HL-60 (cell line): ENCODE measurements at regions not wholly inside any gene's neighbourhood (a gene's known extent, or its start where the extent isn't known, plus 50 kb on each side); places are given as distances from the start of the nearest gene placed in this dataset.
"Not testable (repeated sequence)": the region's sequence is repeated elsewhere in the genome, so short reads cannot be mapped to it uniquely, and the experiment has no call there.

Source experiments
- DNase-seq, 2 experiments: peaks; one replicate each; pipeline ENCODE4 v3.0.0-alpha.2; 2010 to 2020; ENCODE audit warnings: low read depth in 1 of 2, low spot score in 1 of 2
- H3K27ac ChIP-seq: fragments of 250-450 bp; sonication (Bioruptor Pico); replicated peaks from 2 replicates; pipeline ENCODE4 v1.5.1; 2020; ENCODE audit warnings: mild to moderate bottlenecking, moderate library complexity
- H3K27me3 ChIP-seq: fragments of 250-450 bp; sonication (Bioruptor Pico); 2 replicates; pipeline ENCODE4 v1.5.1; 2021; ENCODE audit warnings: mild to moderate bottlenecking, moderate library complexity; ENCODE audit not compliant: insufficient read depth, poor library complexity, severe bottlenecking
- H3K4me3 ChIP-seq: replicated peaks from 2 replicates; pipeline ENCODE4 v1.5.1; 2011; ENCODE audit warnings: mild to moderate bottlenecking, control low read depth, low read length; ENCODE audit not compliant: insufficient read depth
- CTCF ChIP-seq: IDR thresholded peaks from one replicate; pipeline ENCODE4 v1.5.1; 2011; ENCODE audit warnings: low read length, control low read depth, inconsistent platforms; ENCODE audit not compliant: insufficient read depth
- GABPA ChIP-seq: IDR thresholded peaks from 2 replicates; pipeline ENCODE4 v1.6.1; 2012; ENCODE audit warnings: low read depth
- POLR2AphosphoS5 ChIP-seq: IDR thresholded peaks from 2 replicates; pipeline ENCODE4 v1.6.1; 2012; ENCODE audit warnings: low read depth
- REST ChIP-seq: IDR thresholded peaks from 2 replicates; pipeline ENCODE4 v1.6.1; 2012; ENCODE audit warnings: low read depth; ENCODE audit not compliant: insufficient replicate concordance
- SPI1 ChIP-seq: IDR thresholded peaks from 2 replicates; pipeline ENCODE4 v1.6.1; 2012; ENCODE audit warnings: low read depth, mild to moderate bottlenecking, borderline replicate concordance

GRCh38 chr10:124194199-124194824, 100.9 kb upstream of the CHST15 start:
- Histone ChIP-seq H3K4me3 (no peak overlapping the region), H3K27ac (no peak overlapping the region), H3K27me3 (no peaks in the 10 kb centered on the region)
- TF ChIP-seq REST (no peak), SPI1 (no peak), POLR2AphosphoS5 (no peak), GABPA (no peak), CTCF (no peak)
- no peak for DNase-seq

GRCh38 chr10:124193309-124193696, 99.9 kb upstream of the CHST15 start:
- Histone ChIP-seq H3K4me3 (no peak overlapping the region), H3K27me3 (no peaks in the 10 kb centered on the region), H3K27ac (no peak overlapping the region)
- no peak for DNase-seq
- TF ChIP-seq POLR2AphosphoS5 (no peak), GABPA (no peak), SPI1 (no peak), REST (no peak), CTCF (no peak)

- H3K27me3 ChIP-seq, DNase-seq, H3K27ac ChIP-seq, H3K4me3 ChIP-seq: not testable (repeated sequence)
Measured at GRCh38 chr10:124192664-124193308, 99.4 kb upstream of the CHST15 start.

GRCh38 chr10:124190476-124190875, 97.1 kb upstream of the CHST15 start:
- not testable (repeated sequence) for H3K27ac ChIP-seq, H3K4me3 ChIP-seq, H3K27me3 ChIP-seq, DNase-seq

GRCh38 chr10:124186956-124187355, 93.6 kb upstream of the CHST15 start:
- no peak overlapping the region for H3K4me3 ChIP-seq
- TF ChIP-seq CTCF = no peak
- no peak for TF ChIP-seq GABPA
- TF ChIP-seq REST = no peak
- no peak for TF ChIP-seq POLR2AphosphoS5
- no peak for TF ChIP-seq SPI1
- no peak for DNase-seq
- no peak overlapping the region for H3K27ac ChIP-seq
- H3K27me3 ChIP-seq = no peaks in the 10 kb centered on the region
